HepG2 (cell line): ENCODE measurements at regions not wholly inside any gene's neighbourhood (a gene's known extent, or its start where the extent isn't known, plus 50 kb on each side); places are given as distances from the start of the nearest gene placed in this dataset.

Source experiments
- ATAC-seq: fragments of 200-7000 bp; cut with Tn5 transposase; 3 replicates; pipeline ENCODE4 v1.9.1; 2020; ENCODE audit warnings: mild to moderate bottlenecking, moderate library complexity
- BruUV-seq: library from RNA; stranded (reverse); fragments of 400-500 nt; replicated peaks from 2 replicates; lab custom pipeline; 2021; lab: Mats Ljungman, UMichigan
- CTCF ChIA-PET: fragments of 300-600 bp; formaldehyde crosslinking; extraction: SDS; loops from one replicate; lab custom pipeline; 2021; ENCODE audit warnings: low total read pairs, inconsistent platforms, low intra/inter-chr PET ratio; lab: Yijun Ruan, JAX
- POLR2A ChIA-PET: fragments of 350-600 bp; sonication (Branson Sonifier 250); formaldehyde crosslinking; loops from one replicate; lab custom pipeline; 2020; ENCODE audit warnings: antibody characterized with exemption, inconsistent platforms; lab: Yijun Ruan, JAX
- DNase-seq: peaks from one replicate; pipeline ENCODE4 v3.0.0-alpha.2; 2015; ENCODE audit warnings: low spot score
- FAIRE-seq: peaks from 3 replicates; lab custom pipeline; 2011; peaks lifted over from hg19 to GRCh38; lab: Jason Lieb, UNC
- H2AFZ ChIP-seq: one replicate; pipeline ENCODE4 v1.6.1; 2011; ENCODE audit warnings: low read length, inconsistent platforms
- H3K27ac ChIP-seq: fragments of 300-600 bp; 3 replicates; pipeline ENCODE4 v1.8.0; 2011; ENCODE audit warnings: mixed run types, mild to moderate bottlenecking, mixed read lengths, low read length, inconsistent platforms; ENCODE audit not compliant: insufficient read depth; ENCODE audit errors: extremely low read length
- H3K27me3 ChIP-seq, 2 experiments: fragments of 200-600 bp in 1 of 2; 2 replicates in 1 of 2; 3 replicates in 1 of 2; pipeline versions ENCODE4 v1.6.0 to v1.8.0; 2011; ENCODE audit warnings: low read length in 2 of 2, mild to moderate bottlenecking in 2 of 2, moderate library complexity in 2 of 2, inconsistent platforms in 1 of 2; ENCODE audit not compliant: insufficient read depth in 2 of 2, control insufficient read depth in 1 of 2
- H3K36me3 ChIP-seq, 2 experiments: fragments of 200-600 bp in 1 of 2; replicated peaks in 1 of 2; 2 replicates in 1 of 2; 3 replicates in 1 of 2; pipeline versions ENCODE4 v1.5.1 to v1.8.0; 2011; ENCODE audit warnings: low read length in 2 of 2, inconsistent platforms in 1 of 2; ENCODE audit not compliant: insufficient read depth in 2 of 2, control insufficient read depth in 1 of 2
- H3K4me1 ChIP-seq: 2 replicates; pipeline ENCODE4 v1.5.1; 2012; ENCODE audit warnings: low read length, inconsistent platforms; ENCODE audit not compliant: insufficient read depth
- H3K4me2 ChIP-seq: 2 replicates; pipeline ENCODE4 v1.6.0; 2011; ENCODE audit warnings: low read depth, low read length, inconsistent platforms
- H3K4me3 ChIP-seq, 3 experiments: fragments of 200-600 bp in 1 of 3; sonication (generic), shearing (Covaris generic) in 1 of 3; replicated peaks in 1 of 3; 2 replicates each; pipeline ENCODE4 v1.5.1; 2011 to 2016; ENCODE audit warnings: low read length in 3 of 3, inconsistent platforms in 2 of 3, low read depth in 2 of 3, mild to moderate bottlenecking in 2 of 3, control low read depth in 1 of 3, mixed read lengths in 1 of 3; ENCODE audit not compliant: insufficient read depth in 1 of 3
- H3K79me2 ChIP-seq: one replicate; pipeline ENCODE4 v1.6.1; 2011; ENCODE audit warnings: low read length, inconsistent platforms; ENCODE audit not compliant: insufficient read depth
- H3K9ac ChIP-seq: 2 replicates; pipeline ENCODE4 v1.6.0; 2011; ENCODE audit warnings: mild to moderate bottlenecking, low read depth, low read length, inconsistent platforms; ENCODE audit not compliant: insufficient read depth
- H3K9me3 ChIP-seq: 2 replicates; pipeline ENCODE4 v1.5.1; 2012; ENCODE audit warnings: mild to moderate bottlenecking, low read length
- H4K20me1 ChIP-seq: 2 replicates; pipeline ENCODE4 v1.6.0; 2011; ENCODE audit warnings: inconsistent platforms, mild to moderate bottlenecking, low read length, moderate library complexity; ENCODE audit not compliant: insufficient read depth
- AFF4 ChIP-seq: sonication (generic); formaldehyde crosslinking; IDR thresholded peaks from 2 replicates; pipeline ENCODE4 v1.4.0; 2020; ENCODE audit warnings: missing genetic modification reagents
- EHMT2 ChIP-seq: fragments of 200-600 bp; sonication (generic); IDR thresholded peaks from 2 replicates; pipeline ENCODE4 v1.7.0; 2017; ENCODE audit warnings: antibody characterized with exemption, low read depth, low read length, borderline replicate concordance
- MYNN ChIP-seq: sonication (generic); formaldehyde crosslinking; IDR thresholded peaks from 2 replicates; pipeline ENCODE4 v1.4.0; 2020; ENCODE audit warnings: mild to moderate bottlenecking, low read depth, missing genetic modification reagents
- STAG1 ChIP-seq: sonication (generic); formaldehyde crosslinking; IDR thresholded peaks from 2 replicates; pipeline ENCODE4 v1.4.0; 2020; ENCODE audit warnings: missing genetic modification reagents
- TOPORS ChIP-seq: sonication (generic); formaldehyde crosslinking; IDR thresholded peaks from 2 replicates; pipeline ENCODE4 v1.8.0; 2023; ENCODE audit warnings: mild to moderate bottlenecking, missing genetic modification reagents
- UBTF ChIP-seq: sonication (generic); formaldehyde crosslinking; IDR thresholded peaks from 2 replicates; pipeline ENCODE4 v1.4.0; 2020; ENCODE audit warnings: mild to moderate bottlenecking, missing genetic modification reagents
- ZNF232 ChIP-seq: sonication (generic); formaldehyde crosslinking; IDR thresholded peaks from 2 replicates; pipeline ENCODE4 v1.4.0; 2020; ENCODE audit warnings: missing genetic modification reagents, borderline replicate concordance
- ZNF354B ChIP-seq: sonication (generic); formaldehyde crosslinking; IDR thresholded peaks from 2 replicates; pipeline ENCODE4 v1.8.0; 2022; ENCODE audit warnings: mild to moderate bottlenecking, missing genetic modification reagents
- WGBS: methylation state at CpG from one replicate; pipeline ENCODE4 v1.1.6; 2017; ENCODE audit warnings: low lambda C conversion rate; 5-methylcytosine and 5-hydroxymethylcytosine counted together
- in situ Hi-C: cut with HindIII; loops from 2 replicates; pipeline ENCODE4 v1.10.0; 2017; ENCODE audit warnings: low pct_unique_long_range_greater_than_20kb; ENCODE audit not compliant: extremely low pct_ligation_motif_present
- intact Hi-C: fragments of 100-400 bp; cut with micrococcal nuclease; formaldehyde crosslinking; loops from one replicate; pipeline ENCODE4 v1.10.0; 2022; ENCODE audit not compliant: unreplicated experiment

- intact Hi-C loops (no loop called here), in situ Hi-C loops (no loop called here)
- H3K27ac ChIP-seq, result no peak overlapping the region
- ChIA-PET POLR2A (no interaction called here), CTCF (no interaction called here)
- ATAC-seq (no peak), DNase-seq (peak; percentile 10), FAIRE-seq (no peak)
- H3K36me3 ChIP-seq, result no peaks in the 10 kb centered on the region
- no peak overlapping the region for H3K9ac ChIP-seq
- TF ChIP-seq ZNF354B (CRISPR knock-in tag) (no peak), ZNF232 (CRISPR knock-in tag) (no peak), AFF4 (CRISPR knock-in tag) (no peak)
- BruUV-seq, result no TSS peak
- no peaks in the 10 kb centered on the region for H3K4me1 ChIP-seq
- H3K9me3 ChIP-seq, result peaks cover 10% of the 10 kb centered on the region; the same call in 1 of the 2 replicates
- H3K4me3 ChIP-seq, result no peak overlapping the region
- WGBS, result 0% methylated on average over 1 of the region's 1 CpG
- no peak overlapping the region for H3K4me2 ChIP-seq
- H4K20me1 ChIP-seq, result no peaks in the 10 kb centered on the region
- H2AFZ ChIP-seq, result no peak overlapping the region
- no peaks in the 10 kb centered on the region for H3K27me3 ChIP-seq
- no peaks in the 10 kb centered on the region for H3K79me2 ChIP-seq
Observed at GRCh38 chr12:114992443-114992842, 308.5 kb upstream of the TBX3 start.

- Histone ChIP-seq H3K27me3 (no peaks in the 10 kb centered on the region), H3K9me3 (peaks cover 2% of the 10 kb centered on the region; the same call in 1 of the 2 replicates), H3K4me1 (no peaks in the 10 kb centered on the region), H3K27ac (no peak overlapping the region), H4K20me1 (no peaks in the 10 kb centered on the region), H3K9ac (no peak overlapping the region), H2AFZ (no peak overlapping the region), H3K79me2 (no peaks in the 10 kb centered on the region), H3K4me3 (no peak overlapping the region), H3K4me2 (no peak overlapping the region), H3K36me3 (no peaks in the 10 kb centered on the region)
- ChIA-PET POLR2A (interaction anchor here (1.3 kb wide), 1 partner anchor 306 kb away, joined by 3 read pairs; the partner anchor contains the start of gene TBX3), CTCF (no interaction called here)
- no peak for DNase-seq
- intact Hi-C loops (no loop called here), in situ Hi-C loops (no loop called here)
- no peak for FAIRE-seq
- no peak for TF ChIP-seq TOPORS (CRISPR knock-in tag)
- TF ChIP-seq STAG1 (CRISPR knock-in tag), result no peak
- no peak for TF ChIP-seq UBTF
- TF ChIP-seq EHMT2, result no peak
- TF ChIP-seq MYNN (CRISPR knock-in tag), result no peak
- WGBS, result 88% methylated on average over 3 of the region's 4 CpGs
- no TSS peak for BruUV-seq
- no peak for ATAC-seq
Observed at GRCh38 chr12:114990381-114990780, 306.4 kb upstream of the TBX3 start.
